ENCODE measurements at regions not wholly inside any gene's neighbourhood (a gene's known extent, or its start where the extent isn't known, plus 50 kb on each side); places are given as distances from the start of the nearest gene placed in this dataset.

DNA sequence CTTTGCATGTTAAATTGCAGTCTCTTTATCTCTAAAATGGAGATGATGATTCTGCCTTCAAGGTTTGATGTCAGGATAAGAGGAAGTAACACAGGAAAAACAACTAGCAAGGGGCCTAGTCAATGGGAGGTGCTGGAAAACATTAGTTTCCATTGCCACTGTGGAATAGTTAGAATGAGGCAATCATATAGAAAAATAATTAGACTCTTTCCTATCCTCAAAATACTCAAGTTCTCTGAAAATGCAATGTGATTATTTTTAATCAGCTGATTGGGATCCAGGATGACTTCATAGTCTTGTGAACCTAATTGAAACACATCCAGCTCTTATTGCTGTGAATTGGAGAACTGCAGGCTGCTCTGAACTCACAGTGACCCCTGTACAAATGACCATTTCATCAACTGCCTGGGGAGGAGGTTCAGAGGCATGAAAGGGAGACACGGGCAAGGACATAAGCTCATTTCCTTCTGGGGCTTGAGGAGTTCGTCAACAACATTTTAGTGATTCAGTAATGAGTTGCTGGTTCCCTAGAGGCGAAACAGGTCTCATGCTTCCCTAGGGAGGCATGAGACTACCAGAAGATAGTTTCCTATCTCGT lies 422.5 kb downstream of the LPIN1 start:
- no peak for DNase-seq (ENCODE audit: low spot score)

DNA sequence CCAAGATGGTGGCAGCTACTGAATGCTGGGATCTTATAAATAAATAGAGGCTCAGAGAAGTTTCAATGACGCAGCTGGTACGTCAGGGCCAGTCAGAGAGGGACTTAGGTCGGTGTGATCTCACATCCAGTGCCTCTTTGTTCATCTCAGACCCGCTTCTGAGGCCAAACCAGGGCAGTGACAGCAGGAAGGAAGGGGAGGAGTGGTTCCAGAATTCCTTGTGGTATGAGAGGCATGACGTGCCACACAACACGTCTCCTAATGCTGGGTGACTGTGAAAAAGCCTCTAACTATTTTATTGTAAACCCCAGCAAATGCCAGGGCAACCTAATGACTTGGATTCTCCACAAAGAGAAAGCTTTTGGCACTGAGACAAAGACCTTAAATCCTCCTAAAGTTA lies 423.3 kb downstream of the LPIN1 start:
- no peak for DNase-seq (ENCODE audit: low spot score)

DNA sequence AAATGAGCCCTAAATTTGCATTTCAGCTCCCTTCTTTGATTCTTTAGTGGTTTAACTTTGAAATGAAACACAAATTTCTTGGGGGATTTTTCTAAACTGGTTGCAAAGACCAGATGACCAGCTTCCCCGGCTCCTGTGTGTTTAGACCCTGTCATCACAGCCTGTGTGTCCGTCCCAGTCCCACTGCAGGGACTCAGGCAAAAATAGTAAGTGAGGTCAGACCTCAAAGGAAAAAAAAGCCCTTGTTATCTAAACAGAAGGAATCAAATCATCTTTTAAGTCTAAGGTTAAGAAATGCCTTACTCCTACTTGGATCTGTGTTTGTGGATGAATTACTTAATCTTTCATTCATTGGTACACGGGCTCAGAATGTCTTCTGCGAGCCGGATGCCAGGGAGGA lies 423.7 kb downstream of the LPIN1 start:
- no peak for DNase-seq (ENCODE audit: low spot score)

- no peak for DNase-seq (ENCODE audit: low spot score)
Measured at GRCh38 chr2:12173271-12173942, 427.0 kb downstream of the LPIN1 start.

- no peak for DNase-seq (ENCODE audit: low spot score)
Measured at GRCh38 chr2:12173943-12174340, 427.5 kb downstream of the LPIN1 start.

- no peak for DNase-seq (ENCODE audit: low spot score)
Measured at GRCh38 chr2:12175323-12175722, 428.9 kb downstream of the LPIN1 start.

GRCh38 chr2:12176623-12177454 lies 430.4 kb downstream of the LPIN1 start:
- DNase-seq (ENCODE audit: low spot score) = no peak

- no peak for DNase-seq (ENCODE audit: low spot score)
Measured at GRCh38 chr2:12177455-12178288, 431.2 kb downstream of the LPIN1 start.

GRCh38 chr2:12178289-12179080 lies 432.1 kb downstream of the LPIN1 start:
- no peak for DNase-seq (ENCODE audit: low spot score)

- no peak for DNase-seq (ENCODE audit: low spot score)
Measured at GRCh38 chr2:12180031-12180430, 433.6 kb downstream of the LPIN1 start.

DNA sequence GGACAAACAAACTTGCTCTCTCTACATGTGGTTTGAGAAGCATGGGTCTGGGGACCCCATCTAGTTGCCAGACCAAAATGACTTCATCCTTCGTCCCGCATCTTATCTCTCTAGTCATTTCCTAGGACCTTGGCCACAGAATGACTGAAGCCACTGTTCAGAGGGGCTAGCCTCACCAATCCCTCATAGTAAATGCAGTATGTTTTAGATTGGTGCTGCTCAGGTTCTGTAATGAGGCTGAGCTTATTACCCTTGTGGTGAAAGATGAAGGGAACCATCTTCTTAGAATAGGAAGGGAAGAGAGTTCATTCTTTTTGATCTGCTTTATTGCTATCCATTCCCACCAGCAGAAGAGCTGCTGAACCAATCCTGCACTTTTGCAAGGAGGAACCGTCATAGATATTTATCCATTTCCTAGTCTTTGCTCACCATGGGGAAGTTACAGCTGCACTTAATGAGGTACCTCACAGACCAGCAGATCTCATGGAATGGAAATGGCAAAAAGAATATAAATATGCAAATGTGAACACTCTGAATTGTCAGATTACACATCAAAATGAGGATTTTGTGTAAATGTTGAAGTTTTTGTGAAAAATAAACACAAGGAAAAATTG lies 436.7 kb downstream of the LPIN1 start:
- no peak for DNase-seq (ENCODE audit: low spot score)

GRCh38 chr2:12192762-12193161 lies 446.3 kb downstream of the LPIN1 start:
- no peak for DNase-seq (ENCODE audit: low spot score)

- DNase-seq (ENCODE audit: low spot score) = no peak
Measured at GRCh38 chr2:12194968-12195367, 448.5 kb downstream of the LPIN1 start.

- DNase-seq (ENCODE audit: low spot score) = no peak
Measured at GRCh38 chr2:12196495-12196894, 450.1 kb downstream of the LPIN1 start.

DNA sequence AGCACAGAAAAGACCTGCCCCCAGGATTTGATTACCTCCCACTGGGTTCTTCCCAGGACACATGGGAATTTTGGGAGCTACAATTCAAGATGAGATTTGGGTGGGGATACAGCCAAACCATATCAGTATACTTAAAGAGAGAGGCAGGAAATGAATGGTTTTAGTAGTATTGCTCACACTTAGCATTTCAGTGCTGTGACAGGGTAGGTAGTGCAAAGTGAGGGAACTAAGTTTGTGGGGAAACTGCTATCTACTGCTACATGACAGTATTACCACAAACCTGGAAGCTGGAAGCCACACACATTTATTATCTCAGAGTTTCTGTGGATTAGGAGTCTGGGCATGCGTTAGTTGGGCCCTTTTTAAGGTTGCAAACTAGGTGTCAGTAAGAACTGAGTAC lies 450.7 kb downstream of the LPIN1 start:
- no peak for DNase-seq (ENCODE audit: low spot score)

DNA sequence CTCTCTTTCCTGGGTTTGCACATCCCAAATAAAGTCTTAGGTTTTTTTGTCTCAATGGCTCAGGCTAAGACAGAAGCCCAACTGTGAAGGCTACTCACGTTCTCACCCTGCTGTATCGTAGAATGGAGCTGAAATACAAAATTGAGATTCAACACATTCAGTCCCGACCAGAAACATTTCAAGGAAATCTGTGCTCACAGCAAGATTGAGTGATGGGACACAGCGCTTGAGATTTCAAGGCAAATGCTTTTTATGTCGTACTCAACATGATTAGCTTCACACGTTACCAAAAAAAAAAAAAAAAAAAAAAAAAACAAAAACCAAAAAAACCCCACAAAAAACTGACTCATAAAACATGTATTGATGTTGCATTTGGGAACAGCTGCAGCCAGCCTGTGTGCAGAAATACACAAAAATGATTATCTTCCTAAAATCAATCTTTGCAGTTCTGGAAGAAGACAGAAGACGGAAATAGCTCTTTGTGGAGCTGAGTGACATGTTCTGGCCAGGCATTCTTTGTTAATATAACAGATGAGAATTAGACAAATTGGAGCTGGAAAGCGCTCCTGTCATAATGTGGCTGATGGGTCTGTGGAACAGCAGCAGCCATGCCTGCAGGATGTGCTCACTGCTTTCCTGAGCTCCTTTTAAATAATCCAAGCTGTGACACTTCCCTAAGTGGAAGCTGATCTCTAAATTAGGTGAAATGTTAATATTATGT lies 453.2 kb downstream of the LPIN1 start:
- DNase-seq (ENCODE audit: low spot score) = no peak

DNA sequence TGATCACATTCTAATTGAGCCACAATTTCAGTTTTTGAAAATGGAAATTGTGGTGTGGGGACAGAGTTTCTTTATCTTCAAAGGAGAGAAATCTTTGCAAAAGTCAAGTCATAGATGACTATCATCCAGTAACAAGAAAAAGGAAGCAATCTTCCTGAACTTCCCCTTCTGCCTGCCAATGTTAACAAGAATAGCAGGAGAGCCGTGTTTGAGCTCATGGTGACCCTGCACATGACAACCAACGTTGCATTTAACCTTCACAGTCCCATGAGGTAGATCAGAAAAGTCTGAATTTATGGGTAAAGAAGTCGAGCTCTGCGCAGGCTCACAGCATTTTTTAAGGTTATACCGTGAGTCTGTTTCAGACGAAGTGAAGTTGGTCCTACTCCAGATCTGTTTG lies 454.9 kb downstream of the LPIN1 start:
- no peak for DNase-seq (ENCODE audit: low spot score)

- DNase-seq (ENCODE audit: low spot score) = no peak
Measured at GRCh38 chr2:12202313-12203075, 456.1 kb downstream of the LPIN1 start.

DNA sequence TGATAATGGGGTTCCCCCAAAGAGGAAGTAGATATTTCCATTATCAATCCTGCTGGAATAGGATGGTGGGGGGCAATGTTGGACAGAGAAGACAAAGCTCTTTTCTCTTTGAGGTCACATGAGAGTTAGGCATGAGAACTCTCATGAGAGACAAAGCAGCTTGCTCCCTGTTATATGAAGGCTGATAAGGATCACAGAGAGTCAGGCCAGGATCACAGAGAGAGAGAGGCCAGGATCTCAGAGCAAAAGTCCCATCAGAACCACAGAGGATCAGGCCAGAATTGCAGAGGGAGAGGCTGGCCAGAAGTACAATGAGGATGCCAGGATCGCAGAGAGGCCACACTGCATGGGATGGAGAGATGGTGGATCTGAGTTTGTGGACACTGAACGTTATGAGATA lies 457.1 kb downstream of the LPIN1 start:
- DNase-seq (ENCODE audit: low spot score) = no peak

DNA sequence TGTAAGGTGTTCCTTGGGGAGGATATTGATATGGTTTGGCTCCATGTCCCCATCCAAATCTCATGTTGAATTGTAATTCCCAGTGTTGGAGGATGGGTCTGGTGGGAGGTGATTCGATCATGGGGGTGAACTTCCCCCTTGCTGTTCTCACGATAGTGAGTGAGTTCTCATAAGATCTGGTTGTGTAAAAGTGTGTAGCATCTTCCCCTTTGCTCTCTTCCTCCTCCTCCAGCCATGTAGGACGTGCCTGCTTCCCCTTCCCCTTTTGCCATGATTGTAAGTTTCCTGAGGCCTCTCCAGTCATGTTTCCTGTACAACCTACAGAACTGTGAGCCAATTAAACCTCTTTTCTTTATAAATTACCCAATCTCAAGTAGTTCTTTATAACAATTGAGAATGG lies 458.7 kb downstream of the LPIN1 start:
- DNase-seq (ENCODE audit: low spot score) = no peak
